Right ventricle myocardium superior (tissue), 1 donor: ENCODE measurements at regions not wholly inside any gene's neighbourhood (a gene's known extent, or its start where the extent isn't known, plus 50 kb on each side); places are given as distances from the start of the nearest gene placed in this dataset.
"Not testable (repeated sequence)": the region's sequence is repeated elsewhere in the genome, so short reads cannot be mapped to it uniquely, and the experiment has no call there.

Experiments used
- ATAC-seq: fragments of 200-7000 bp; cut with Tn5 transposase; one replicate; pipeline ENCODE4 v1.9.1; 2020; ENCODE audit warnings: mild to moderate bottlenecking; ENCODE audit not compliant: poor library complexity
- DNase-seq: peaks from one replicate; pipeline ENCODE4 v3.0.0-alpha.2; 2020
- intact Hi-C: fragments of 100-400 bp; cut with DNase I; formaldehyde crosslinking; loops from one replicate; pipeline ENCODE4 v1.11.2; 2022
- donor health status: DM: no; HTN: yes; CAD: no; lungs with severe emphysema.

GRCh38 chr11:81241672-81242275 is 1491.9 kb downstream of the FAM181B start:
- DNase-seq: no peak
- intact Hi-C loops: no loop called here

GRCh38 chr11:81237139-81237538 is 1496.5 kb downstream of the FAM181B start:
- intact Hi-C loops: no loop called here
- ATAC-seq: peak; percentile 43
- DNase-seq: no peak

More at GRCh38 chr11:81241672-81242275, 1491.9 kb downstream of the FAM181B start:
- ATAC-seq: no peak

- DNase-seq, ATAC-seq, intact Hi-C loops: not testable (repeated sequence)
Measured at GRCh38 chr11:81227409-81227808, 1506.3 kb downstream of the FAM181B start.

- ATAC-seq: no peak
- no peak for DNase-seq
- intact Hi-C loops: no loop called here
Measured at GRCh38 chr11:81224396-81224795, 1509.3 kb downstream of the FAM181B start.

- intact Hi-C loops: no loop called here
- no peak for DNase-seq
- ATAC-seq: no peak
Measured at GRCh38 chr11:81222491-81222890, 1511.2 kb downstream of the FAM181B start.

GRCh38 chr11:81220146-81220895 is 1513.3 kb downstream of the FAM181B start:
- ATAC-seq (no peak), DNase-seq (no peak)
- intact Hi-C loops: no loop called here

GRCh38 chr11:81219661-81220060 is 1514.0 kb downstream of the FAM181B start:
- intact Hi-C loops: no loop called here
- ATAC-seq (no peak), DNase-seq (no peak)

GRCh38 chr11:81218440-81218839 is 1515.2 kb downstream of the FAM181B start:
- DNase-seq: no peak
- no peak for ATAC-seq
- intact Hi-C loops: no loop called here

GRCh38 chr11:81211050-81211449 is 1522.6 kb downstream of the FAM181B start:
- ATAC-seq: no peak
- intact Hi-C loops: no loop called here

GRCh38 chr11:81207421-81208054 is 1526.1 kb downstream of the FAM181B start:
- no peak for DNase-seq
- no peak for ATAC-seq
- intact Hi-C loops: no loop called here

More at GRCh38 chr11:81211050-81211449, 1522.6 kb downstream of the FAM181B start:
- no peak for DNase-seq

- intact Hi-C loops: no loop called here
- no peak for DNase-seq
- no peak for ATAC-seq
Measured at GRCh38 chr11:81203876-81204275, 1529.8 kb downstream of the FAM181B start.

GRCh38 chr11:81197396-81197795 is 1536.3 kb downstream of the FAM181B start:
- intact Hi-C loops: no loop called here
- no peak for ATAC-seq
- DNase-seq: no peak

GRCh38 chr11:81192516-81192915 is 1541.1 kb downstream of the FAM181B start:
- intact Hi-C loops: no loop called here
- ATAC-seq (no peak), DNase-seq (no peak)

GRCh38 chr11:81190546-81190945 is 1543.1 kb downstream of the FAM181B start:
- ATAC-seq (no peak), DNase-seq (no peak)
- intact Hi-C loops: no loop called here

GRCh38 chr11:81187033-81187432 is 1546.6 kb downstream of the FAM181B start:
- intact Hi-C loops, ATAC-seq, DNase-seq: not testable (repeated sequence)

- intact Hi-C loops: no loop called here
- DNase-seq (no peak), ATAC-seq (no peak)
Measured at GRCh38 chr11:81174646-81175330, 1558.9 kb downstream of the FAM181B start.

GRCh38 chr11:81165164-81165563 is 1568.5 kb downstream of the FAM181B start:
- intact Hi-C loops: no loop called here
- DNase-seq (no peak), ATAC-seq (no peak)

GRCh38 chr11:81159900-81160299 is 1573.8 kb downstream of the FAM181B start:
- intact Hi-C loops: no loop called here
- DNase-seq (no peak), ATAC-seq (no peak)

- intact Hi-C loops: no loop called here
- ATAC-seq: no peak
- no peak for DNase-seq
Measured at GRCh38 chr11:81135570-81135969, 1598.1 kb downstream of the FAM181B start.
